ENCODE measurements at regions not wholly inside any gene's neighbourhood (a gene's known extent, or its start where the extent isn't known, plus 50 kb on each side); places are given as distances from the start of the nearest gene placed in this dataset.
A peak's percentile ranks its signal among the peaks of the same experiment; 100 is the strongest.
"Not testable (repeated sequence)": the region's sequence is repeated elsewhere in the genome, so short reads cannot be mapped to it uniquely, and the experiment has no call there.

DNA sequence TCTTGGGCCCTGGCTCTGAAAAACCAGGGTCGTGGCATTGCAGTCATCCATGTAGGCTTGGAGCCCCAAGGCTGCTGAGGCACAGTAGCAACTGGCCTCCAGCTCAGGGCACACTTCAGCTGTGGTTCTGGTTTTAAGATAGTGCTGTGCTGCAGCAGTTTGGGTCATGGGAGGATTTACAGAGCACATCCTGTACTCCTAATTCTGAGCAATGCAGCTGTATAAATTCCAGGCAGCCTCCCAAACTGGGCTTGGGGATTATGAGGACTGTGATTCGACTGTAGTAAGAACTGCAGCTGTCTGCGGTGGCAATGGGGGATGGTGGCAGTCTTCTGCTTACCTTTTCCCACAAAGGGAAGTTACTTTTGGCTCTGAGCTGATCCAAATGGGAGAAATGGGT is 536.3 kb upstream of the GCFC2 start:
- no peak for DNase-seq

DNA sequence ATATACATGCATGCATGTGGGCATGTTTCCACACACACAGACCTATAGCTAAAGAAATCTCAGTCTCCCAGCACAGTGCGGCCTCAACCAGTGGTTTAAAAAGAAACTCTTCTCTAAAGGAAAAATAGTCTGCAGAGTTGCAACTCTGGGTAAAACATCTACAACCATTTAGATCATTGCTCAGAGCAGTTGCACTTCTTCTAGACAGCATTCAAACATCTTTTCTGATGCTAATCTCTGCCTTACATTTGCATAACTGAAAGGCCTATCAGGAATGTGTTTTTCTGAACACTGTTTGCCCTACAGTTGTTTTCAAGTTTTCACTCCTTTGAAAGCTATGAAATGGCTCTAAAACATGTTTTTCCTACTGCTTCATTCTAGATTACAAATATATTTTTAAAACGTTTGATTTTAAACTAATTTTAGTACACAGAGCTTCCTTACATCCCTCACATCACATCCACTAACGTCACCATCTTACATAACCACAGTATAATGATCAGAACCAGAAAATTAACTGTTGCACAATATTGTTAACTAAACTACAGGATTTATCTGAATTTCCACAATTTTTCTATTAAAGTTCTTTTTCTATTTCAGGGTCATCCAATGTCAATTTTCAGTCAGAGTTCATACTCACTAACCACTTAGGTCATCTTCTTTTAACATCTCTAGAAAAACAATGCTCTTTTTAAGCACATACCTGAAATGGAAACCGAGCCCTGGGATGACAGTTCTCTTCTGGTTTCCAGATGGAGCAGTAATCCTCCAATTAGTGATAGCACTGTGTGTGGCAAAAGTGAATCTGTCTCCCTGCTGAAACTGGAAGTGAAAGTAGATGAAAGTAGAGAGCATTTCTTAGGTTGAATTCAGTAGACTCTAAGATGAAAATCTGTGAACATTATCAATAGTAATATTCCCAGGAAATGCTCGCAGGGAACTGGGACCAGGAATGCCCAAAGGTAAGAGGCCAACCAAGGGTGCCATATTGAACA is 501.6 kb upstream of the GCFC2 start:
- DNase-seq, result no peak

DNA sequence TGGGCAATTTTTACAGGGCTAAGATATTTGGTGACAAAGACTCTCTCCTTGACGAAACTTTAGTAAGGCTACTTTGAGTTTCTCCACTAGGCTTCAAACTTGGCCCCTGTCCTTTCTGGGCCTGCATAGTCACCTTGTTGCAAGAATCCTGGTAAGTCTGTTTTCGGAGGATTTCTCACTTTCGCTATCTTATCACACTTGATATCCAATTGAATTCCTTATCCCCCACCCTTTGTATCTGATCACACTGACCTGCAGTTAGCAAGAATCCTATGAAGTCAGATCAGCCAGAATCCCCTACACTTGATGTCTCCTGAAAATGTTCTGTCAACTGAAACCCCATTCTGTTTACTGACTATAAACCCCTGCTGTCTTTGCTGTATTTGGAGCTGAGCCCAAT is 499.8 kb upstream of the GCFC2 start:
- DNase-seq, result no peak

DNA sequence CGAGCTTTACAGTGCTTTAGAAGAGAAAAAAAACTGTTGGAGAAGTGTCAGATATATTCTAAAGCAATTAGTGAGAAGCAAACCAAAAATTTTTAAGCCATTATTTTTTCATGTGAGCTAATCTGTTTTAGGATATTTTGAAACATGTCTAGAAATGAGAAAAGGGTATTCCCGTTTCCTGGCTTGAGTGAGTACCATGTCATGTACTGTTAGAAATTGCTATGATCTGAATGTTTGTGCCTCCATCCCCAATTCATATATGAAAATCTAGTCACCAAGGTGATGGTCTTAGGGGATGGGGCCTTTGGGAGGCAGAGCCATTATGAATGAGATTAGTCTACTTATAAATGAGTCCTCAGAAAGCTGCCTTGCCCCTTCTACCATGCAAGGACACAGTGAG is 493.3 kb upstream of the GCFC2 start:
- no peak for DNase-seq

DNA sequence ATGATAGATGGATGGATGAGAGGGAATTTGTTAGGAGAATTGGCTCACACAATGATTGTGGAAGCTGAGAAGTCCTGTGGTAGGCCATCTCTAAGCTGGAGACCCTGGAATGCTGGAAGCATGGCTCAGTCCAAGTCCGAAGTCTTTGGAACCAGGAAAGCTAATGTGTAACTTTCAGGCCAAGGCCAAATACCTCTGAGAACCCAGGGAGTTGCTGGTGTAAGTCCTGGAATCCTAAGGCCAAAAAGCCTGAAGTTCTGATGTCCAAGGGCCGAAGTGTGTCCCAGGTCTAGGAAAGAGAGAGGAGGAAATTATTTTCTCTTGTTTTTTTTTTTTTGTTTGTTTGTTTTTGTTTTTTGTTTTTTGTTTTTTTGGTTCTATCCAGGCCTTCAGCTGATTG is 492.2 kb upstream of the GCFC2 start:
- DNase-seq, result no peak

DNA sequence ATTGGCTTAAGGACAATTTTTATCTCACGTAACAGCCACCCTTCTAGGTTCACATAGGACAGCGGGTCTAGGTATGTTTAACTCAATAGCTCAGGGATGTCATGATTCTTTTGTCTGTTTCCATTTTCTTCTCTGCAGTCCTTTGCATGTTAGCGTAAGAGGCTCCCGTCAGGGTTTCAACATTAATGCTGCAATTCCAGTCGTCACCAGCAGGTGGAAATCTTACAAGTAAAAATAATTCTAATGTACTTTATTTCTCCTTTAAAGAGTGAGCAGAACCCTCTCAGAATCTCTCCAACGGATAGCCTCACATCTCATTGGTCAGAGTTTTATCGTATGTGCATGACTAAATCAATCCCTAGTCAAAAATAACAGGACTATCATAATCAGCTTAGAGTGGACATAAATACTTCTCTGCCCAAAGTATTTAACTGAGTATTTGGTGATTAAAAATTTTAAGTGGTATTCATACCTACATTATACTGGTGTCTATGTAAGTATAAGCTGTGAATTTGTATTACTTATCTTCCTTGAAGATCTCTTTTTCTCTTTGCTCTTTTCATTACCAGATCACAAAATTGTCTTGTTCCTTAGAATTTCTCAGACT is 487.2 kb upstream of the GCFC2 start:
- peak; percentile 66 to 80 for DNase-seq

DNA sequence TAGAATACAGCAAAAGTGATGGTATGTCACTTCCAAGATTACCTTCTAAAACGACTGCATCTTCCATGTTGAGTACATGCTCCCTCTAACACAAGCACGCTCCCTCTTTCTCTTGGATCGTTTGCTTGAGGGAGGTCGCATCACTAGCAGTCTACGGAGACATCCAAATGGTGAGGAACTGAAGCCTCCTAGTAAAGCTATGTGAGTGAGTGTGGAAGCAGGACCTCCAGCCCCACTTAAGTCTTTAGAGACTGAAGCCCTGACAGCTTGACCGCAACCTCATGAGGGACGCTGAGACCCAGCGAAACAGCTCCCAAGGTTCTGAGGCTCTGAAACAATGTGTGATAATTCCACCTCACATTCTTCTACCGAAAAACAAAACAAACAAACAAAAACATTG is 486.7 kb upstream of the GCFC2 start:
- DNase-seq, result no peak

DNA sequence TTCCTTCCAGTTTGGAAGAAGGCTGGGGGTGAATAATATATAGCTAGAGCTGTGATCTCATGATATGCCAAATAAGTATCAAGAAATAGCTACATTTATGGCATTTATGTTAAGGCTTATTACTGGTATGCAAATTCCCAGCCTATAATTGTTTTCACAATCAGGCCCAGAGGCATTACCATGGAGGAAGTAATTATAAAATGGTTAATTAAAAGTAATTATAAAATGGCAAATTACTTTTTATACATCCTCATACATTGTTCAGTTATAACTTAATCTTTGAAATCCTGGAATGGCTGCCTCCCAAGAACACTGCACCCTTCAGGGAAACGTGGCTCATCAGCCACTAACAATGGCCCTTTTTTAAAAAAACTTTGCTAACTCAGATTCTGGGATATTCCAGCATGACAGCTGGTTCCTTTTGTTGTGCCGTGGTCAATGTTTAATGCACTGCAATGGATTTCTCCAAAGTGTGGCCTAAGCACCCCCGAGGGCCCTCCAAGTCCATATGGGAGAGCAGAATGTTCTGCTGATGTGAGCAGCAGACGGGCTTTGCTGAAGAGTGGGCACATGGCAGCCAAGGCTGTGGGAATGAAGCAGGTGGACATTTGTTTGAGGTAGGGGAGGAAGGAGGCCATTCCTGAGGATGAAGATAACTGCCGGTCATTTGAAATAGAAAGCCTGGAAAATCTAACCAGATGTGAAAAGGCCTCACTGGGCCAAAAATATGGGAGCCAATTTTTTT is 483.5 kb upstream of the GCFC2 start:
- no peak for DNase-seq

DNA sequence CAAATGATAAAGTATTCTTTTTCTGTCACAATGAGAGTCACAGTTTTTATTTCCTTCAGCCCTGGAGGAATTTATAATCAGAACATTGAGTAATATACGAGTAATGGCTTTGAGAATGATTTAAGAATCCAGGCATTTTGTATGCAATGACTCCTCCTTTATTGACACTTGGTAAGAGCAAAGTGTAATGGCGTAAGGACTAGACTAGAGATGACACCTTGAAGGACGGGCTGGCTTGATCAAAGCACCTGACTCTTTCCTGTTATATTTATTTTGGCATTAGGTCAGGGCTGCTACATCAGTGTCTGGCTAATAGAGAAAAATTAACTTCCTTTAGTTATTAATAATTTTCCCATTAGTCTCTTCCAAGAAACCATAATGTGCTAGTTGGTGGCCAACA is 482.4 kb upstream of the GCFC2 start:
- no peak for DNase-seq

DNA sequence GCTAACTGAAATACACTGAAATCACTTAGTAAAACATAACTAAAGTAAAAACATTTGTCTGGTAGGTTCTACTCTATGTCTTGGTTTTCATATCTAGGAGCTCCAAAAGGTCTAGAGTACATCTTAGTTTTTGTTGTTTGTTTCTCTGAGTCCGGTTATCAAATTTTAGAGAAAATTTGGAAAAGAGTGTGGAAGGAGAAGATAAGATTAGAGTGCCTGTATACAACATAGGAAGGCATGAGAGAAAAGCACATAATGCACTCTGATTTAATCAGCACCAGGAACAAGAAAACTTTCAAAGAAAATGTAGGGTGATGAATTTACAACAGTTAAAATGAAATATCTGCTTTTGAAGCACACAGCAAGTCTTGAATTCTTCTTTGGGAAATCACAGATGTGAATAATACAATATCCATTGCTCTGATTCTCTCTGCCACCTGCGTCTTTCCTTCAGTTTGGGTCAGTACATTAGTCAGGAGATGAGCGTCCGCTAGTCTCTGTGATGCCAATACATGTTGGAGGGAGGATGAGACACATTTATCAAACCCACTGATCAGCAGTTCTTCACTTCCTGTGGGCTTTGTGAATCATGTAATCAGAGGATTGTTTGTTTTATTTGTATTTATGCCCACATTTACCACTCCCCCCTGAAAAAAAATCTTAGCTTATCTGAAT is 477.8 kb upstream of the GCFC2 start:
- no peak for DNase-seq

DNA sequence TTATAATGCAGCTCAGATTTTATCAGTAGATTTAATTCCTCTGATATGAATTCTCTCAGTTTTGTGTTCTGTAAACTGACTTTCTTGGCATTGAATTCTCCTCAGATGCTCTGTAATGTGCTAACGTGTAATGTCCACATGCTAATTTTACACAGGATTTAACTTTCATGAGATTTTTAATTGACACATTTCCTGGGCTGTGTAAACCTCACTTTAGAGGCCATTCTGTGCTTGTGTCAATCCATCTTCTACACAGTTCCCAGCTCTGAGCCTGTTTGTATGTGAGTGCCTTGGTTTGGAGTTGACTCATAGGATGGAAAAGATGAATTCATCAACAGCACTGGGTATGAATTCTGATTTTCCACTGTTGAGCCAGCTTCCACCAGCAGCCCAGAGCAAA is 476.7 kb upstream of the GCFC2 start:
- DNase-seq, result no peak

DNA sequence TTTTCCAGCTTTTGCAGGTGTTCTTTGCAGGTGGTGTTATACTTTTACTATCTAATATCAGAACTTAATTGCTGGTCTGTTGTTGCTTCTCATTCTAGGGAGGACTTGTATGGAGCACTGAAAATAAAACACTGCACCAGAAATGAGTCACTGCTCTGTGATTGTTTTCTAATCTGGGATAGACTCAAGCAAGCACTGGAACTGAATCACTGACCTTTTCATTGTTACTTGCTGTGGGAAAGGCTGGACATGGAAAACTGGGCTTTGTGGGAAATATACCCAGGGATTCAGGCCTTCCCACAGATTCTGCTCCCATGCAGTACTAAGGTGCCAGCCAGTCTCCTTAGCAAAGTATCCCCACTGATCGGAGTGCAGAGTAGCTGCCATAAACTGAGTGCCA is 470.0 kb upstream of the GCFC2 start:
- no peak for DNase-seq

DNA sequence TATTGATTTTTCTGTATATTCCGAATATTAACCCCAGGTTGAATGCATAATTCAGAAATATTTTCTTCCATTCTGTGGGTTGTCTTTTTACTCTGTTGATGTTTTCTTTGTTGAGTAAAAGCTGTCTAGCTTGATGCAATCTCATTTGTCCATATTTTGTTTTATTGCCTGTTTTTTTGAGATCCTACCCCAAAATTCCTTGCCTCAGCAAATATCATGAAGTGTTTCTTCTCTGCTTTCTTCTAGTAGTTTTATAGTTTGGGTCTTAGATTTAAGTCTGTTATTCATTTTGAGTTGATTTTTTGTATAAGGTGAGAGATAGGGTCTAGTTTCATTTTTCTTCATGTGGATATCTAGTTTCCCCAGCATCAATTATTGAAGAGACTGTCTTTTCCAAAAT is 467.9 kb upstream of the GCFC2 start:
- no peak for DNase-seq

DNA sequence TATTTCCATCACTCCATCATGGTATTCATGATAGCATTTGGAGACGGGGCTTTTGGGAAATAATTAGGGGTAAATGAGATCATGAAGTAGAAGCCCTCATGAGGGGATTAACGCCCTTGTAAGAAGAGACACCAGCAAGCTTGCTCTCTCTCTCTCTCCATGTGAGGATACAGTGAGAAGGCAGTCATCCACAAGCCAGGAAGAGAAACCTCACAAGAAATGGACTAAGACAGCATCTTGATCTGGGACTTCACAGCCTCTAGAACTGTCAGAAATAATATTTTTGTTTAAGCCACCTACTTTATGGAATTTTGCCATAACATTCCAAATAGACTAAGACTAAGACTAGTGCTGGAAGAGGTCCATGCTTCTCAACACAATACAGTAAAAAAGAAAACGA is 464.6 kb upstream of the GCFC2 start:
- DNase-seq, result no peak

DNA sequence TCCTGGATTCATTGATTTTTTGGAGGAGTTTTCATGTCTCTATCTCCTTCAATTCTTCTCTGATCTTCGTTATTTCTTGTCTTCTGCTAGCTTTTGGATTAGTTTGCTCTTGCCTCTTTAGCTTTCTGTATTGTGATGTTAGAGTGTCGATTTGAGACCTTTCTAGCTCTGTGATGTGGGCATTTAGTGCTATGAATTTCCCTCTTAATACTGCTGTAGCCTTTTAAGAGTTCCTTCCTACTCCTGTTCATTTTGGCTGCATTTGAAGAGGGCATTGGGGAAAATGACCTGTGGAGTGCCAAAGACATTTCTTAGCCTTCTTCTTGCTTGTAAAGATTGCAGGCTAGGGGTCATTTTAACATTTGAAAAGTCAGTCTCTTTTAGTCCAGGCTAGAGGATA is 463.8 kb upstream of the GCFC2 start:
- no peak for DNase-seq

DNA sequence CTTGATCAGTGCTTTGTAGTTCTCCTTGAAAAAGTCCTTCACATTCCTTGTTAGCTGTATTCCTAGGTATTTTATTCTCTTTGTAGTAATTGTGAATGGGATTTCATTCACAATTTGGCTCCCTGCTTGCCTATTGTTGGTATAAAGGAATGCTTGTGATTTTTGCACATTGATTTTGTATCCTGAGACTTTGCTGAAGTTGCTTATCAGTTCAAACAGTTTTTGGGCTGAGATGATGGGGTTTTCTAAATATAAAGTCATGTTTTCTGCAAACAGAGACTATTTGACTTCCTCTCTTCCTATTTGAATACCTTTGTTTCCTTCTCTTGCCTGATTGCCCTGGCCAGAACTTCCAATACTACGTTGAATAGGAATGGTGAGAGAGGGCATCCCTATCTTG is 462.5 kb upstream of the GCFC2 start:
- not testable (repeated sequence) for DNase-seq

DNA sequence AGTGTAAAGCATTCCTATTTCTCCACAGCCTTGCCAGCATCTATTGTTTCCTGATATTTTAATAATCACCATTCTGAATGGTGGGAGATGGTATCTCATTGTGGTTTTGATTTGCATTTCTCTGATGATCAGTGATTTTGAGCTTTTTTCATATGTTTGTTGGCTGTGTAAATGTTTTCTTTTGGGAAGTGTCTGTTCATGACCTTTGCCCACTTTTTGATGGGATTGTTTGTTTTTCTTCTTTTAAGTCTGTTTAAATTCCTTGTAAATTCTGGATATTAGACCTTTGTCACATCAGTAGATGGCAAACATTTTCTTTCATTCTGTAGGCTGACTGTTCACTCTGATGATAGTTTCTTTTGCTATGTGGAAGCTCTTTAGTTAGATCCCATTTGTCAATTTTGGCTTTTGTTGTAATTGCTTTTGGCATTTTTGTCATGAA is 461.5 kb upstream of the GCFC2 start:
- DNase-seq, result not testable (repeated sequence)

DNA sequence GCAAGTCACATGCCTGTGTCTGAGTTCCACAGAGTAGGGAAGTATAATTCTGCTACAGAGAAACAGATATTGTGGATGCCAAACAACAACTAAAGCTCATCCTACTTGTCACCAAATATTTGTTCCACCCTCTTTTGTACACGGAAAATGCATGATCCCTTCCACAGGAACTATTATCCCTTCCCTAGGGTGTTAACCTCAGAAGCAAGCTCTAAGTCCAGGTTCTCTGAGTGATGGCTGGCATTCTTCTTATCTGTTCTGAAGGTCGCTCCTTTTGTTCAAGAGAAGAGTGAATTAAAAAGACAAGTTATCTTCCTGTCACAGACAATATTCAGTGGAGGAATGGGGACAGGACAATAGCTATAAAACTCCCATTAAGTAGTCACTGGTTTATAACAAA is 460.1 kb upstream of the GCFC2 start:
- no peak for DNase-seq

DNA sequence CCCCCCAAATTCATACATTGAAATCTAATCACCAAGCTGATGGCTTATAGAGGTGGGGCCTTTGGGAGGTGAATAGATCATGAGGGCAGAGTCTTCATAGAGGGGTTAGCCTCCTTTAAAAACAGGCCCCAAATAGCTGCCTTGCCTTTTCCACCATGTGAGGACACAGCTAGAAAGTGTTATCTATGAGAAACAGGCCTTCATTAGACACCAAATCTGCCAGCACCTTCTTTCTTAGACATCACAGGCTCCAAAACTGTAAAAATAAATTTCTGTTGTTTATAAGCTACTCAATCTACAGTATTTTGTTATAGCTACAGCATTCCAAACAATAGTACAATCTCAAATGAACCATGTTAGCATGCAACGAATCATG is 459.3 kb upstream of the GCFC2 start:
- DNase-seq, result no peak

DNA sequence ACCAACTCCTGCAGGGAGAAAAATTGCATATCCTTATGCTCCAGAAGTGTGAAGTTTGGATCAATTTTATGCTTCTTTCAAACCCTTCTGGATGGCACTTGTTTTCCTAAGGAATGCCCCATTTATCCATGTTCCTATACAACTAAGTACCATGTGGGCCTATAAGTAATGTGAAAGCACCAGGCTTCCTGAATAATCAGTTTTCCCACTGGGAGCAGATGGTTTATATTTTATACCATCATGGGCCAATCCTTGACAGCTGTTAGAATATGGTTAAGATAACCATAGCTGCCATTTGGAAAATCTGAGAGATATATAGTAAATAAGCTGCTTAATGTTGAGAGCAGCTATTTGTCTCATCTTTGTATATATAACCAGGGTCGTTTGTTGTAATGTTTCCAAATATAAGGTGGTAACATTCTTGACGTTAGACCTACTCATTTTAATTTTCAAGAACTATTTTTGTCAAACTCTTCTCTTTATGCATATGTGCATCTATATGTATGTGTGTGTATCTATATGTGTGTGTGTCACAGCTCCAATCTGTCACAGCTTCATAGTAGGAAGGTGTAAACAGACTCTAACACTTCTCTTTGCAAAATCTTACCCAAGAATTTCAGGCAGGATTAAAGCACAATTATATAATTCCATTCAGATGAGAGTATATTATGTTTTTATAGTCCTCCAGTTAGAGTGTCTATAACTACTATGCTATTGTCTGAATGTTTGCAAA is 458.7 kb upstream of the GCFC2 start:
- no peak for DNase-seq

DNA sequence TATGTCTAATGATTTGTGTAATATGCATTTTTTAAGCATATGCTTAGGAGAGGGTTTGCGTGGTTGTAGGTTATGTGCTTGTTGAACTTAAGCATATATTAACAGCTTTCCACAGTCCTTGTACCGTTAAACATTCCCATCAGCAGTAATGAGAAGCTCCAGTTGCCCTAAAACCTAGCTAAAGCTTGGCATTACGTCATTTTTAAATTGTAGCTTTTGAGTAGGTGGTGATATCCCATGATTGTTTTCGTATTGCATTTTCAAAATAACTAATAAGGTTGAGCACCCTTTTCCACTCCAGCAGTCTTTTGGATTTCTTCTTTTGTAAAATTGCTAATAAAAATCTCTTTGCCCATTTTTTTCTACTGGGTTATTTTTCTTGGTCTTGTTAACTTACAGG is 453.1 kb upstream of the GCFC2 start:
- DNase-seq, result no peak

DNA sequence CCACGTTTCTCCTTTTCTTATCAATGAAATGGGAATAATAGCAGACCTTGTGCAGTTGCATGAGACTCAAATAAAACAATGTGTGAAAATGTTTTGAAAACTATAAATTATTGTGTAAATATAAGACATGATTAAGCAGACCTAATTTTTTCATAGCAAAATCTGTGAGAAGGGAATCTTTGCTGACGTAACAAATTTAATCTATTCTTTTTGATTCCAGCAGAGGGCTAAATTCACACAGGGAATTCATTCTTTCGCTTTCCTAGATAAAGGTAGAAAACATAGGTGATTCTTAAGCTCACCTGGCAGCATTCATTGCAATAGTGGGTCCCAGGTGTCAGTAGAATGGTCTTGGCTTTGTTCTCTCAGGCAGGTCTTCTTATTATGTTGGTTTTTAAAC is 450.0 kb upstream of the GCFC2 start:
- no peak for DNase-seq

All from NCI-H526 (cell line).